Glomerular visceral epithelial cell (primary cell): ENCODE measurements at regions not wholly inside any gene's neighbourhood (a gene's known extent, or its start where the extent isn't known, plus 50 kb on each side); places are given as distances from the start of the nearest gene placed in this dataset.

Experiments
- DNase-seq: peaks from one replicate; pipeline ENCODE4 v3.0.0-alpha.2; 2016; ENCODE audit errors: extremely low spot score

GRCh38 chr6:40798069-40798770 is 211.1 kb upstream of the LRFN2 start:
- no peak for DNase-seq

GRCh38 chr6:40796260-40797221 is 209.4 kb upstream of the LRFN2 start:
- DNase-seq, result no peak

- no peak for DNase-seq
Measured at GRCh38 chr6:40794586-40794985, 207.4 kb upstream of the LRFN2 start.

- no peak for DNase-seq
Measured at GRCh38 chr6:40792183-40792582, 205.0 kb upstream of the LRFN2 start.

- DNase-seq, result no peak
Measured at GRCh38 chr6:40791004-40791403, 203.8 kb upstream of the LRFN2 start.

GRCh38 chr6:40788661-40789655 is 201.8 kb upstream of the LRFN2 start:
- peak; percentile 5 for DNase-seq

- DNase-seq, result no peak
Measured at GRCh38 chr6:40782355-40782754, 195.2 kb upstream of the LRFN2 start.

- DNase-seq, result no peak
Measured at GRCh38 chr6:40780637-40781036, 193.5 kb upstream of the LRFN2 start.

GRCh38 chr6:40779409-40779808 is 192.2 kb upstream of the LRFN2 start:
- peak; percentile 64 for DNase-seq

- no peak for DNase-seq
Measured at GRCh38 chr6:40778918-40779317, 191.8 kb upstream of the LRFN2 start.

GRCh38 chr6:40778196-40778595 is 191.0 kb upstream of the LRFN2 start:
- DNase-seq, result peak; percentile 27

GRCh38 chr6:40774932-40775331 is 187.8 kb upstream of the LRFN2 start:
- no peak for DNase-seq

GRCh38 chr6:40770794-40771193 is 183.6 kb upstream of the LRFN2 start:
- no peak for DNase-seq

GRCh38 chr6:40764726-40765125 is 177.6 kb upstream of the LRFN2 start:
- no peak for DNase-seq

GRCh38 chr6:40762981-40763380 is 175.8 kb upstream of the LRFN2 start:
- DNase-seq, result no peak

- no peak for DNase-seq
Measured at GRCh38 chr6:40760887-40761286, 173.7 kb upstream of the LRFN2 start.

- DNase-seq, result no peak
Measured at GRCh38 chr6:40759838-40760237, 172.7 kb upstream of the LRFN2 start.

GRCh38 chr6:40759264-40759663 is 172.1 kb upstream of the LRFN2 start:
- no peak for DNase-seq

GRCh38 chr6:40755749-40756452 is 168.7 kb upstream of the LRFN2 start:
- DNase-seq, result peak; percentile 48

GRCh38 chr6:40755046-40755681 is 168.0 kb upstream of the LRFN2 start:
- peak; percentile 34 for DNase-seq
